Astrocyte of the spinal cord (primary cell): ENCODE measurements at regions not wholly inside any gene's neighbourhood (a gene's known extent, or its start where the extent isn't known, plus 50 kb on each side); places are given as distances from the start of the nearest gene placed in this dataset.

Source experiments
- DNase-seq: peaks from one replicate; pipeline ENCODE4 v3.0.0; 2011; ENCODE audit warnings: low read depth, low spot score
- H3K4me3 ChIP-seq: 2 replicates; pipeline ENCODE4 v1.5.1; 2011; ENCODE audit warnings: low read depth, mild to moderate bottlenecking, low read length, moderate library complexity
- in situ Hi-C: cut with HindIII; loops from 2 replicates; pipeline ENCODE4 v1.10.0; 2017; ENCODE audit warnings: low sequenced_read_pairs
- TF ChIP-seq, protein P1 (sequence below): IDR thresholded peaks from 2 replicates; pipeline ENCODE4 v1.5.1; 2012; ENCODE audit warnings: low read depth, mild to moderate bottlenecking, low read length, inconsistent platforms

DNA sequence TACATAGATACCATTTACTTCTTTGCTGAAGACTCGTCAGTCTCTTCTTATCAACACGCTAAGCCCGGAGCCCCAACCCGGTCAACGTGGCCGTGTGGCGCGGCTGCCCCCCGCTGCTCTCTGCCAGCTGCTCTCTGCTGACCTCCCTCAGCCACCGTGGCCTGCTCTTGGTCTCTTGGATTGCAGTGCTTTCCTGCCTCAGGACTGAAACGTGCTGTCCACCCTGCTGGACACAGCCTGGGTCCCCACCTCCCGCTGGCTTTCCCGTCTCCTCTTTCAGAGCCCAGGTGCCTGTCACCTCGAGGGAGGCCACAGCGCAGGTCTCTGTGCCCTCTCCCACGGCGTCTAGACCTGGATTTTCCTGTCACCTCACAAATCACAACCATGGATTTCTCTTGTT, 388.1 kb upstream of the B3GAT1 start:
- in situ Hi-C loops, result no loop called here
- TF ChIP-seq, protein P1, sequence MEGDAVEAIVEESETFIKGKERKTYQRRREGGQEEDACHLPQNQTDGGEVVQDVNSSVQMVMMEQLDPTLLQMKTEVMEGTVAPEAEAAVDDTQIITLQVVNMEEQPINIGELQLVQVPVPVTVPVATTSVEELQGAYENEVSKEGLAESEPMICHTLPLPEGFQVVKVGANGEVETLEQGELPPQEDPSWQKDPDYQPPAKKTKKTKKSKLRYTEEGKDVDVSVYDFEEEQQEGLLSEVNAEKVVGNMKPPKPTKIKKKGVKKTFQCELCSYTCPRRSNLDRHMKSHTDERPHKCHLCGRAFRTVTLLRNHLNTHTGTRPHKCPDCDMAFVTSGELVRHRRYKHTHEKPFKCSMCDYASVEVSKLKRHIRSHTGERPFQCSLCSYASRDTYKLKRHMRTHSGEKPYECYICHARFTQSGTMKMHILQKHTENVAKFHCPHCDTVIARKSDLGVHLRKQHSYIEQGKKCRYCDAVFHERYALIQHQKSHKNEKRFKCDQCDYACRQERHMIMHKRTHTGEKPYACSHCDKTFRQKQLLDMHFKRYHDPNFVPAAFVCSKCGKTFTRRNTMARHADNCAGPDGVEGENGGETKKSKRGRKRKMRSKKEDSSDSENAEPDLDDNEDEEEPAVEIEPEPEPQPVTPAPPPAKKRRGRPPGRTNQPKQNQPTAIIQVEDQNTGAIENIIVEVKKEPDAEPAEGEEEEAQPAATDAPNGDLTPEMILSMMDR, result no peak
- no peak for DNase-seq
- H3K4me3 ChIP-seq, result no peak overlapping the region

DNA sequence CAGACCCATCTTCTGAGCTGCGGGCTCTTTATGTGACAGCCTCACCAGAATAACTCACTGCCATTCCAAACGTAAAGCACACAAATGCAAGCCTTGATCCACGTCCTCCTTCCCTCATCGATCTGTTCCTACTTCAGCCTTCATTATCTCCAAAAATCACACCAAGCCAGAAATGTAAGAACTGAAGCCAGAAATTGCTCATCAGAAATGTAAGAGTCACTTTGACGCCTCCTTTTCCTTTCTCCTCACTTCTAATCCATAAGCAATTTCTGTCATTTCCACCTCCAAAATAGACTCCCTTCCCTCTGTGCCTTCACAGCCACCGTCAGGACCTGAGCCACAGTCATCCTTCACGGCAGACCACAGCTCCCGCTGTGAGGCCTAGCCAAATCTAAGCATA, 387.3 kb upstream of the B3GAT1 start:
- H3K4me3 ChIP-seq, result no peak overlapping the region
- in situ Hi-C loops, result no loop called here
- DNase-seq, result no peak
- TF ChIP-seq, protein P1, result no peak

DNA sequence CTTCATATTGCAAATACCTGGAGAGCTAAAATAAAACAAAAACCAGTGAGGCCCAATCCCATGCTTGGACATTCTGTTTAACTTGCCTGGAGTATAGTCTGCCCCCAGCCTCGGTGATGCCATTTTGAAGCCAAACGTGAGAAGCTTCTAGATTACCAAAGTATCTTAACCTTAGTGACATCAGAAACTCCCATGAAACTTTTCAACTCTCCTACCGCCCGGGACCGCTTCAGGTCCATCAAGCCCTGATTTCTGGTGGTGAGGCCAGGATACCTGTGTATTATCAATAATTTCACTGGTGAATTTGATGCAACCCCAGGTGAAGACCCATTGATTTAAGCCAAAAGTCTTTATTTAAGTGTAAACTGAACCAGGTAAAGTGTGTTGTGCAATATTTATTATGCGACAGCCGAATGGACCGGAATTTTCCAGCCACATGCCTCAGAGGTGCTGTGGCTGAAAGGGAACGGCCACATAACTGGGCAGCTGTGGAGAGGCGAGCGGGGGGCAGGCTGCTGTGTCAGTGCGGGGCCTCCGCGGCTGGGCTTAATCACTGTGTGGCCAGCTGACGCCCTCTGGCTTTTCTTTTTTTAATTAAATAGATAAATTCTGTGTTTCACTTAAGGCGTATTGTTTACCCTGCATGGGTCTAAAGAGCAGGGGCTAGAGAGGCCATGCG, 385.5 kb upstream of the B3GAT1 start:
- no peak for DNase-seq
- in situ Hi-C loops, result no loop called here
- no peak overlapping the region for H3K4me3 ChIP-seq
- TF ChIP-seq, protein P1, result no peak

DNA sequence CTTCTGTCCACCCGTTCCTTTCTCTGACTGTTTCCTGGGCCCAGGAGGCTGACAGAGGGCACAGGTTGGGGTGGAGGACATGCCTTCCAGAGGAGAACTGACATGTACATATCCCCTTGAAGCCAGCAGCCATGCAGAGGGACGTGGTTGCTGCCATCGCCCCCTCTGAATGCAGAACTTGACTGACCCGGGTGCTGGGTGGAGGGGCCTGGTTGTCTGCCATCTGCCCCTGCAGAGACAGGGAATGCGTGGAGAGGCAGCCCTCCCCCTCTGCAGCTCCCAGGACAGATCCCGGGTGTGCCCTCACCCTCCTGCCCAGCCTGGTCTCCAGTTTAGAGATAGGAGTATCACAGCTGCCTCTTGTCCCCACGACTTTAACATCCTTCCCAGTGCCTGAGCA, 383.0 kb upstream of the B3GAT1 start:
- in situ Hi-C loops, result no loop called here
- TF ChIP-seq, protein P1, result no peak
- H3K4me3 ChIP-seq, result no peak overlapping the region
- no peak for DNase-seq

DNA sequence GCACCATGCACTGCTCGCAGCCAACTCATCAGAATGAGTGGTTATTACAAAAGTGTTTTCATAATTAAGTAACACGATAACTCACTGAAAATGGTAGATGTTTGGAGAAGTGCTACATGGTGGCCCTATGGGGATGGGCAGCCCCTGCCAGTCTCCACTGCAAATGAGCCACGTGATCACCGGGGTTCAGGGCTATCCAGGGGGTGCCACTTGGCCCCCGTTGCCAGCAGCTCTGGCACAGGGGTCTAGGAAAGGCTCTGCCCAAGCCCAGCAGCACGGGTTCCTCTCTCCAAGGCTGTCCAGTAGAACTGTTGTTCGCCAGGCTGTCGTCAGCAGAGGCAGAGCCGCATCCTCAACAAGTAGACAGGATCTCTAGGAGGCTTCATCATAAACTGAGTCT, 382.1 kb upstream of the B3GAT1 start:
- DNase-seq, result no peak
- H3K4me3 ChIP-seq, result no peak overlapping the region
- TF ChIP-seq, protein P1, result no peak
- in situ Hi-C loops, result no loop called here

DNA sequence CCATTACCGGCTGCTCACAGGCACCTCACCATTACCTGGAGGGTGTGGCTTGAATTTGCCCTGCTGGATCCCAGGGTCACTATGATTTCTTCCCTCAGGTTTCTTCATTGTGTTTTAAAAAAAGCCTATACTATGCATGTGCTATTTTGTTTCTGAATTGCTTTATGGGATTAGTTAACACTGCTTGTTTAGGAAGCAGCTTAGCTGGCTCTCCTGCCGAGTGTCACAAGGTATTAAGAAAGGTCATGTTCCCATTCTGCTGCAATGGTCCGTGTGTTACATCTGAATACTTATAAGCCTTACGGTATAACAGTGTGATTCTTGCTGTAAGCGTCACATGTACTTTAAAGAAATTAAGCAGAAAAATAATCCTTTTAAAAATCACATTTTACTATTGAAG, 380.6 kb upstream of the B3GAT1 start:
- no peak overlapping the region for H3K4me3 ChIP-seq
- no peak for DNase-seq
- TF ChIP-seq, protein P1, result no peak
- in situ Hi-C loops, result no loop called here
